Esophagus (tissue), 2 donors: ENCODE measurements at regions not wholly inside any gene's neighbourhood (a gene's known extent, or its start where the extent isn't known, plus 50 kb on each side); places are given as distances from the start of the nearest gene placed in this dataset.
"Not testable (repeated sequence)": the region's sequence is repeated elsewhere in the genome, so short reads cannot be mapped to it uniquely, and the experiment has no call there.

Source experiments
- H3K27ac ChIP-seq, 2 donors: one replicate each; pipeline ENCODE4 v1.5.1; 2013; ENCODE audit warnings: low read depth in 2 of 2, mild to moderate bottlenecking in 2 of 2, inconsistent platforms in 1 of 2, low read length in 1 of 2, moderate library complexity in 1 of 2
- H3K27me3 ChIP-seq, 2 donors: one replicate each; pipeline ENCODE4 v1.6.1; 2013; ENCODE audit warnings: low read length in 2 of 2, control low read depth in 1 of 2, mild to moderate bottlenecking in 1 of 2; ENCODE audit not compliant: insufficient read depth in 2 of 2, control insufficient read depth in 1 of 2
- H3K36me3 ChIP-seq, 2 donors: one replicate each; pipeline ENCODE4 v1.6.1; 2013; ENCODE audit warnings: low read length in 1 of 2; ENCODE audit not compliant: control insufficient read depth in 2 of 2, insufficient read depth in 2 of 2
- H3K4me1 ChIP-seq, 2 donors: one replicate each; pipeline ENCODE4 v1.6.1; 2013; ENCODE audit warnings: low read length in 1 of 2; ENCODE audit not compliant: control insufficient read depth in 2 of 2, insufficient read depth in 2 of 2
- H3K4me3 ChIP-seq, 2 donors: one replicate each; pipeline ENCODE4 v1.5.1; 2013; ENCODE audit warnings: low read length in 2 of 2, mild to moderate bottlenecking in 2 of 2, low read depth in 1 of 2, moderate library complexity in 1 of 2
- H3K9me3 ChIP-seq, 2 donors: one replicate each; pipeline ENCODE4 v1.6.1; 2013; ENCODE audit warnings: mild to moderate bottlenecking in 2 of 2, low read depth in 1 of 2, low read length in 1 of 2, moderate library complexity in 1 of 2; ENCODE audit not compliant: control insufficient read depth in 2 of 2, insufficient read depth in 1 of 2
- WGBS, 2 donors: extraction: QIAGEN DNeasy Blood & Tissue Kit; methylation state at CpG; one replicate each; pipeline ENCODE4 v1.1.7; 2013; 5-methylcytosine and 5-hydroxymethylcytosine counted together
- donor health status: healthy with polysubstance abuse.
- donor health status: Bipolar disorder and iron deficiency.

DNA sequence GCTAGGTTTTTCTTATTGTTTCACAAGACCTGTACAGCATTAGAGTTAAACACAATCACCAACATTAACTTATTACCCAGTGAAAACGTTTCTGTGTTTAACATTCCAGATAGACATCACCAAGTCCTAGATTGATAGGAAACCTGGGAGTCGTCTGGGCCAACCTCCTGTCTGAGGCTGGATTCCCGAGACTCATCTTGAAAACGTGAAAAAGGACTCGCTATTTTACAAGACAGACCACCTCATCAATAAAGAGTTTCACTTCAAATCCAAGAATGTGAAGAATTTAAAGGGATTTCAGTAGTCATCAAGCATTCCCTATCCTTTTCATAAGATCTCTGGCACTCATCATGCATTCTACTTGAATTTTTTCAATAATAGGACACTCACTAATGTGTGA, 626.6 kb downstream of the MCTP2 start:
- no peak overlapping the region for H3K27ac ChIP-seq

DNA sequence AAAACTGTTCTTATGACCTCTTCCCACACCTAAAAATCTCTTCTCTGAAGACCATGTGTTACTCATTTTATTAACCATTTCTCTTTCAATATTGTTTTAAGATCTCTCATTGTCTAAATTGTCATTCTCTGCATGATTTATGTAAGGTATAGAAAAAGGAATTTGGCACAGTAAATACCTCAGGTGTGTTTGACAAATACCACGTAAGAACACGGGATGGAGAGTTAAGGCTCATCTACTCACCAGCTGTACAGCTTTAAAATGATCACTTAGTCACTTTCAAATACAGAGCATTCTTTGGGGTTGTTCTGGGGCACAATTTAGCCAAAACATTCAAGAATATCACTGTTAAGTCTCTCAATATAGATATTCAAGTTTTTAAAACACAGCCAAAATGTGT, 627.1 kb downstream of the MCTP2 start:
- WGBS, 2 donors = 32 to 37% methylated on average over 2 of the region's 2 CpGs
- Histone ChIP-seq H3K4me3 (no peak overlapping the region), H3K36me3 (no peaks in the 10 kb centered on the region), H3K4me1 (no peaks in the 10 kb centered on the region), H3K9me3 (no peaks in the 10 kb centered on the region), H3K27me3 (no peaks in the 10 kb centered on the region), H3K27ac (no peak overlapping the region)

More for the DNA sequence above, 626.6 kb downstream of the MCTP2 start:
- H3K36me3 ChIP-seq = no peaks in the 10 kb centered on the region
- H3K27me3 ChIP-seq = no peaks in the 10 kb centered on the region
- no peak overlapping the region for H3K4me3 ChIP-seq
- WGBS, 2 donors = 52 to 58% methylated on average over 5 of the region's 5 CpGs
- no peaks in the 10 kb centered on the region for H3K4me1 ChIP-seq
- H3K9me3 ChIP-seq = no peaks in the 10 kb centered on the region

DNA sequence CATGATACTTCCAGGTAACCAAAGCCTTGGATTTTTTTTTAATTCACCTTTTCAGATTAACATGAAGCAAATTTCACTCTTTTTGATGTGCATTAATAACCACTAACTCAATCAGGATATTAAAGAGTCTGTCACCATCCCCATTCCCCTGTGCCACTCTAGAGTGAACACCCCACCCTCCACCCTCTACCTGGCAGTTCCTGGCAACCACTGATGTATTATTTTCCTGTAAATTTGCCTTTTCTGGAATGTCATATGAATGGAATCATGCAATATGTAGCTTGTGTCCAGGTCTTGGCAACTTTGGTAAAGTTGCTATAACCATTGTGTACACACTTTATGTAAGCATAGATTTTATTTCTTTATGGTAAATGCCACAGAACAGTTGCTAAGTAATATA, 627.6 kb downstream of the MCTP2 start:
- Histone ChIP-seq H3K9me3 (no peaks in the 10 kb centered on the region), H3K4me1 (no peaks in the 10 kb centered on the region), H3K27me3 (no peaks in the 10 kb centered on the region), H3K36me3 (no peaks in the 10 kb centered on the region), H3K4me3 (no peak overlapping the region), H3K27ac (no peak overlapping the region)

DNA sequence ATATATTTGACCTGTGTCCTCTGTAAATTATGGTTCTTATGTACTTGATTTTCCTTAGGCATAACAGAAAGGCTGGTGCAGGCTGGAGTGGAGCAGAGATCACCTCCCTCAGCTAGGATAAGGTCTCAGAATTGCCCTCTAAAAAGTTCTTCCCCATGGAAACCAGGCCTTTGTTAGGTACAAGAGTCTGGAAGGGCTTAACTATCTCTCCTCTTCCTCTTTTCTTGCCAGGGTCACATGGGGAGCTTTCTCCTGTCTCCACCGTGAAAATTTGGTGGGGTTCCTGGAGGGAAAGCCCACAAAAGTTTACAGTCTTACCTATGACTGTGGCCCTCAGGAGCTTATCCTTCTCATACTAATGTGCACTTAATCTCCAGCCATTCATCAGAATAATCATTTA, 633.2 kb downstream of the MCTP2 start:
- Histone ChIP-seq H3K4me3 (no peak overlapping the region), H3K36me3 (no peaks in the 10 kb centered on the region), H3K27me3 (no peaks in the 10 kb centered on the region), H3K4me1 (no peaks in the 10 kb centered on the region), H3K27ac (no peak overlapping the region), H3K9me3 (no peaks in the 10 kb centered on the region)
- WGBS, 2 donors = 74 to 81% methylated on average over 1 of the region's 1 CpG

DNA sequence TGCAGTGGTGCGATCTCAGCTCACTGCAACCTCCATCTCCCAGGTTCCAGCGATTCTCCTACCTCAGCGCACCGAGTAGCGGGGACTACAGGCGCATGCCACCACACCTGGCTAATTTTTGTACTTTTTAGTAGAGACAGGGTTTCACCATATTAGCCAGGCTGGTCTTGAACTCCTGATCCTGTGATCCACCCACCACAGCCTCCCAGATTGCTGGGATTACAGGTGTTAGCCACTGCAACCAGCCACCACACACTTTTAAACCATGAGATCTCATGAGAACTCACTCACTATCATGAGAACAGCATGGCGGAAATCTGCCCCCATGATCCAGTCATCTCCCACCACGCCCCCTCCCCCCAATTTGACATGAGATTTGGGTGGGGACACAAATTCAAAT, 636.9 kb downstream of the MCTP2 start:
- 83 to 89% methylated on average over 8 of the region's 8 CpGs for WGBS, 2 donors
- not testable (repeated sequence) for H3K4me3 ChIP-seq, H3K27me3 ChIP-seq, H3K27ac ChIP-seq, H3K9me3 ChIP-seq, H3K36me3 ChIP-seq, H3K4me1 ChIP-seq

DNA sequence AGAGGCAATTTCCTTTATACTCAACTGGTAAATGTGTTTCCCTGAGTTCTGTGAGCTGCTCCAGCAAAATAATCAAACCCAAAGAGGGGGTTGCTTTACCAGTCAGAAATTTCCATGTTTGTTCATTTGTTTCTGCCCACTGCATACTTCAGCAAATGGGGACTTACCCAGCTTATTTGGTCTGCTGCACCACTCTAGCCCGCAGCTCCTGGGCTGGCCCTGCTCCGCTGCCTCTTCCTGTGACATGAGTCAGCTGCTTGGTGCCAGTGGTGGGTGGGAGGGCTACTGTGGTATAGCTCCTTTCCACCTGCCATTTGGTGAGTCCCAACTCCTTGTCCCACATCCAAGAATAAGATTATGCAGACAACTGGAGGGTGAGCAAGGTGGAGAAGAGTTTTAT, 644.2 kb downstream of the MCTP2 start:
- H3K9me3 ChIP-seq = no peaks in the 10 kb centered on the region
- 90 to 92% methylated on average over 2 of the region's 2 CpGs for WGBS, 2 donors
- no peaks in the 10 kb centered on the region for H3K36me3 ChIP-seq
- H3K4me1 ChIP-seq = no peaks in the 10 kb centered on the region
- no peak overlapping the region for H3K27ac ChIP-seq
- H3K27me3 ChIP-seq = no peaks in the 10 kb centered on the region
- H3K4me3 ChIP-seq = no peak overlapping the region

DNA sequence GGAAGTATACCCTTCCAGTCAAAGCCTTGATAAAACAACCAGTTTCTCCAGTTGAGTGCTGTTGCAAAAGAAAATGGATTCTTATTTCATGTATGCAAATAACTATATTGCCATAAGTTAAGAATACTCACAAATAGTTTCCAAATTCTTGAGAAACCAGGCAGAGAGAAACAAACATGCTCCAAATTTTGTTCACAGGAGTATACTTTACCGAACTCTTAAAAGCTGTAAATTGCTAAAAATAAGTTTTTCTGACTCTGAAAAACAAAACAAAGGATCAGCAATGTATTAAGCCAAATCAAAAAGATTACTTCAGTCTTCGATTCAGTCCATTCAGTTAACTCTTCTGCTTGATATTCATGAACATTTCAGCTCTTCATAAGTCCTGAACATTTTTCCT, 646.5 kb downstream of the MCTP2 start:
- no peak overlapping the region for H3K4me3 ChIP-seq
- WGBS, 2 donors = 57 to 76% methylated on average over 2 of the region's 2 CpGs
- no peaks in the 10 kb centered on the region for H3K4me1 ChIP-seq
- H3K27ac ChIP-seq = no peak overlapping the region
- peaks cover 0 to 5% of the 10 kb centered on the region in 2 donors for H3K9me3 ChIP-seq
- H3K36me3 ChIP-seq = no peaks in the 10 kb centered on the region
- no peaks in the 10 kb centered on the region for H3K27me3 ChIP-seq

DNA sequence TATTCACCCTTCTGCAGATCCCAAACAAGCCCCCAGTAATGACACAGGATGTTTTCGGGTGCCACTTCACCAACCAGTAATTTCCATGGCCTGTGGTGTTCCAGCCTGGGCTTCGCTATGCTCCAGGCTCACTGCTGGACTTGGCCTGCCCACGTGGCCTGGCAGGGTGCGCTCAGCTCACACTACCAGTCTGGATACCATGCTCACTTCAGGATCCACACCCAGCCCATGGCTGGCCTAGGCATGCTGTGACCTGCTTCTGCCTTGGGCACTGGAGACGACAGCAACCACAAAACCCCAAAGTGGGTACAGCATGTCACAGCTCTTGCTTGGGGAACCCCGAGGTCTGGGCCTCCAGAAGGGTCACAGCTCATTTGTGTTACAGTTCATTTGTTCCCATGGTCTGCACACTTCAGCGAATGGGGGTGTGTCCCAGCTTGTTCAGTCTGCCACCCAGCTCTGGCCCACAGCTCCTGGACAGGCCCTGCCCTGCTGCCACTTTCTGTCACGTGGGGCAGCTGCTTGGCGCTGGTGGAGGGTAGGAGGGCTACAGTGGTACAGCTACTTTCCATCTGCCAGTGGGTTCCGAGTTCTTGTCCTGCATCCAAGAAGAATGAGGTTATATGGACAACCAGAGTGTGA, 650.8 kb downstream of the MCTP2 start:
- Histone ChIP-seq H3K4me1 (no peaks in the 10 kb centered on the region), H3K4me3 (no peak overlapping the region), H3K27me3 (no peaks in the 10 kb centered on the region), H3K27ac (no peak overlapping the region), H3K36me3 (no peaks in the 10 kb centered on the region), H3K9me3 (peaks cover 0 to 5% of the 10 kb centered on the region in 2 donors)
- WGBS, 2 donors = 73 to 76% methylated on average over 10 of the region's 10 CpGs

DNA sequence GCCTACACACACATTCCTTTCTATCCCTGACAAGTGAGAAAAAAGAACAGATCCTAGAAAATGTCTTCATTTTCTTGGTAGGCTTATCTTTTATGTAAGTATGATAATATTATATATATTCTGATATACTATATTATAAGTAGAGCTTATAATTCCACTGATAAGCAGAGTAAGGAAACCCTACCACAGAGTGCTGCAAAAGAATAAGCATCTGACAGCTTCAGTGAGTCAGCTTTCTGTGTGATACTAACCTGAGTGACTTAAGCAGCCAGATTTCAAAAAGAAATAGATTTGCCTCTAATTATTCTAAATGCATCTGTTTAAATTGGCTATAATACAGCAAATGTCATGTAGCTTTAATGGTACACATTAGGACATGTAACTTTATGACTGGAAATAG, 656.0 kb downstream of the MCTP2 start:
- no peaks in the 10 kb centered on the region for H3K27me3 ChIP-seq
- H3K4me3 ChIP-seq = no peak overlapping the region
- H3K9me3 ChIP-seq = peaks cover 0 to 1% of the 10 kb centered on the region in 2 donors

DNA sequence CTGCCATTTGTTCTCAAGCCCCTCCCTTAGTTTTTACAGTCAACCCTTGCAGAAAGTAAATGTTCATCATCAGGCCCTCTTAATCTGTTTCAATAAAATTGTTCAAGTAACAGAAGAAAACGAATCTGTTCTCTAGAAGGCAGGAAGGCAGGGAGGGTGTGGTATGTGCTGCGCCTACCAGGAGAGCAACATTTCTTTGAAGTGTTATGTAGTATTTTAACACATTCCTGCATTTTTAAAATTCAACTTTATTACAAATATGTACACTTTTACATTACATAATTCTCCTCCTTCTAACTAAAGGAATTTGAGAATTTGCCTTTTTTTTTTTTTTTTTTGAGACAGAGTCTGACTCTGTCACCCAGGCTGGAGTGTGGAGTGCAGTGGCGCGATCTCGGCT, 657.8 kb downstream of the MCTP2 start:
- 88 to 93% methylated on average over 5 of the region's 5 CpGs for whole genome bisulfite sequencing, 2 donors
- no peak overlapping the region for H3K4me3 ChIP-seq
- H3K4me1 ChIP-seq = no peaks in the 10 kb centered on the region

More for the DNA sequence above, 656.0 kb downstream of the MCTP2 start:
- H3K36me3 ChIP-seq = no peaks in the 10 kb centered on the region
- no peaks in the 10 kb centered on the region for H3K4me1 ChIP-seq
- H3K27ac ChIP-seq = no peak overlapping the region

More for the DNA sequence above, 657.8 kb downstream of the MCTP2 start:
- H3K27ac ChIP-seq = no peak overlapping the region
- H3K9me3 ChIP-seq = no peaks in the 10 kb centered on the region
- no peaks in the 10 kb centered on the region for H3K36me3 ChIP-seq
- no peaks in the 10 kb centered on the region for H3K27me3 ChIP-seq
